GM18499 (cell line): ENCODE measurements at regions not wholly inside any gene's neighbourhood (a gene's known extent, or its start where the extent isn't known, plus 50 kb on each side); places are given as distances from the start of the nearest gene placed in this dataset.
"Not testable (repeated sequence)": the region's sequence is repeated elsewhere in the genome, so short reads cannot be mapped to it uniquely, and the experiment has no call there.

ENCODE experiments used
- ATAC-seq: cut with Tn5 transposase; IDR thresholded peaks from one replicate; pipeline ENCODE4 v1.9.1; 2021; ENCODE audit warnings: moderate number of reproducible peaks; ENCODE audit not compliant: insufficient read depth, unreplicated experiment

DNA sequence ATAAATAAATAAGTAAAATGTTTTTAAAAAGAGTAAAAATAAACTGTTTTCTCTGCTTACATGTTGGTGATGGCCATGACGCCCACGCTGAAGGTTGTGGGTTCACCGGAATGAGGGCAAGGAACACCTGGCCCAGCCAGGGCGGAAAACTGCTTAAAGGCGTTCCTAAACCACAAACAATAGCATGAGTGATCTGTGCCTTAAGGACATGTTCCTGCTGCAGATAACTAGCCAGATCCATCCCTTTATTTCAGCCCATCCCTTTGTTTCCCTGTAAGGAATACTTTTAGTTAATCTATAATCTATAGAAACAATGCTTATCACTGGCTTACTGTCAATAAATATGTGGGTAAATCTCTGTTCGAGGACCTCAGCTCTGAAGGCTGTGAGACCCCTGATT lies 63.3 kb upstream of the CEP78 start:
- ATAC-seq = not testable (repeated sequence)

DNA sequence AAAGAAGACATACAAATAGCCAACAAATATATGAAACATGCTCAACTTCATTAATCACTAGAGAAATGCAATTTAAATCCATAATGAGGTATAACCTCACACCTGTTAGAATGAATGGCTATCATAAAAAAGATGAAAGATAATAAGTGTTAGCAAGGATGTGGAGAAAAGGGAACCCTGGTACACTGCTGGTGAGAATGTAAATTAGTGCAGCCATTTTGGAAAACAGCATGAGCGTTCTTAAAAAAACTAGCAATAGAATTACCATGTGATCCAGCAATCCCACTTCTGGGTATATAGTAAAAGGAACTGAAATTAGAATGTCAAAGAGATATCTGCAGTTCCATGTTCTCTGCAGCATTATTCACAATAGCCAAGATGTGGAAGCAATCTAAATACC lies 64.2 kb upstream of the CEP78 start:
- ATAC-seq = no peak

DNA sequence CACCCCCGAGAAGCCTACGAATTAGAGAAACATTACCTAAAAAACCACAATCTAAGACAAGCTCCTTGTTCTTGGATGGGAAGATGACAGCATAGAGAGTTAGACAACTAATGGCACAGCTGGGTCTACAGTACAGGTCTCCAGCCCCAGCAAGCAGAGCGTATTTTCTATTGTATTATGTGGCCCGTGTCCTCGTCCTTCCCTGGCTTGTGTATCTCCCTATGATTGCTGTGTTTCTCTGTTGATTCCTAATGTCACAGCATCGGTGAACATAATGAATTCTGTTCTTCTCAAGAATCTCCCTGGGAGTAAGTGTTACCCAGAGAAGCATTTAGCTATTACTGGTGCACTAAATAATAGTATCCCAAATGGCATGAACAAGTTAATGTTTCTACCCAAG lies 66.8 kb upstream of the CEP78 start:
- no peak for ATAC-seq

DNA sequence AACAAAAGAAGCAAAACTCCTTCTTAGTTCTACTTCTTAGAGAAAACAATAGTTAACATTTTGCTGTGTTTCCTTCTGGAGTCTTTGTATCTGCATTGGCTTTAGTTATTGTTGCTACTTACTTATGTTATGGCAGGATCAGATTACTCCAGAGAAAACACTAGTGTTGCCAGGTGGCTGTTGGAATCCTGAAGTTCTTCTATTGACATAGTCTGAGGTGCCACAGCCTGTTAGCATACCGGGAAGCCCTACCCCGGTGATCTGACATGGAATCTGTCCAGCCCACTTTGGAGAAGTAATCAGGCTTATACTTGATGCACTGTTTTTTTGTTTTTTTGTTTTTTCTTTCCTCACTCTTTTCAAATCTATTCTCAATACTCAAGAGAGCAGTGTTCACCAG lies 68.5 kb upstream of the CEP78 start:
- ATAC-seq = no peak

DNA sequence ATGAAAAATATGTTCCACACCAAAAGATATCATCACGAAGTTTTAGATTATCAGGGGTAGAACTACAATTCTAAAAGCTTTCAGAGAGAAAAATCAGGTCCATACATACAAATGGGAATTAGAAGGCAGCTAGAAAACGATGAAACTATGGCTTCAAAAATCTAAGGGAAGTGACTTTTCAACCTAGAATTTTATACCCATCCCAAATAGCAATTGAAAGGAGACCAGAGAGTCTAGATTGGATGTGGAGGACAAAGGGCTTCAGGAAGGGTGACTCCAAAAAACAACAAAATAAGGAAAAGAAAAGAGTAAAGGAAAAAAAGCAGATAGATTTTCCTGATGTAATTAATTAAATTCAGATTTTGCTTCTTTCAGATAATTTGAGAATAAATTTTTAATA lies 72.0 kb upstream of the CEP78 start:
- no peak for ATAC-seq

DNA sequence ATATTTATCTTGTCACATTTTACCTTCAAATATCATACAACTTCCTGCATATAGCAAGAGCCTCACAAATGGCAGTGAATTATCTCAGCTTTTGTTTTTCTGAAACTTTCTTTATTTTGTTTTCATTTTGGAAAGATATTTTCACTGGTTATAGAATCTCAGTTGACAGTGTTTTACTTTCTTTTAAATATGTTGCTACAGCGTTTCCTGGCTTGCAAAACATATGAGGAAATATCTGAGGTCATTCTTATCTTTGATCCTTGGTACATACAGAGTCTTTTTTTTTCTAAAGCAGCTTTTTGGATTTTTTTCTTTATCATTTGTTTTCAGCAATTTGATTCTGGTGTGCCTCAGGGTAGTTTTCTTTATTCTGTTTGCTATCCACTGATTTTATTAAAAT lies 77.6 kb upstream of the CEP78 start:
- no peak for ATAC-seq

DNA sequence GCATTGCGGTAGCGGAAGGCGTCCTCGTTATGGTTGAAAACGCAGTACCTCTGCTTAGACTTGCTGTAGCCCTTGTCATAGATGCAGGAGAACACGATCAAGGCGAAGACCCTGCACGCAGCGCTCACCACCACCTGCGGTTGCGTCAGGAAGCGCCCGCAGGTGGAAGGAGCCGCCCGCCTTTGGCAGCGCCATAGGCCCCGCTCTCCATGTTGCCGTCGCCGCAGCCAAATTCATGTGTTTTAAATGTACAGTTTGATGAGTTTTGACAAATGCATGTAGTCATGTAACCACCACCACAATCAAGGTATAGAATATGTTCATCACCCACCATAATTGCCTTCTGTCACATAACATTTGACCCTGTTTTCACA lies 84.9 kb upstream of the CEP78 start:
- ATAC-seq = no peak

DNA sequence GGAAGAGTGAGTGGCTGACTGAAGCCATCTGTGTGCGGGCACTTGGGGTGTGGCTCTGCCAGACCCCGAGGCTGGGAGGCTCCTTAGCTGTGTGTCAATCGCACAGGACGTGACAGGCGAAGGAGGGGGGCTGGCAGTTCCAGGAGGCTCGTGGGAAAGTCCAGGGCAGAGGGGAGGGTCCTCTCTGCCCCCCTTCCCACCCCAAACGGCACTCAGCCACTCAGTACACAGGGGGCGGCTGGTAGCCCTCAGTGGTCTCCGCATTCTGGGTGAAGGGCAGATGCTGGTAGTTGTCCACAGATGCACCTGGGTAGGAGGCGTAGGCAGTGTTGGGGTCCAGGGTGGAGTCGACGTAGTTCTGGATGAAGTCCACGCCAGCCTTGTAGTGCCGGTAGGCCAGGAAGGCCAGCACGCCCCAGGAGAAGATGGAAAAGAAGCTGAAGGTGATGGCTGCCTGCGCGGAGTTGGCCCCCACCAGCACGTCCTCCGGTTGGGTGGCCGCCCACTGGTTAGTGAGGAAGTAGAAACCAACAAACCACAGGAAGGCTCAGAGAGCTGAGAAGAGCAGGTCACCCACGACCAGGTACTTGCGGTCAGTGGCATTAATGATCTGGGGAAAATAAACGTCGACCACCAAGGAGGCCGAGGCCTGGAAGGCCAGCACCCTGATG lies 85.4 kb upstream of the CEP78 start:
- ATAC-seq = no peak

DNA sequence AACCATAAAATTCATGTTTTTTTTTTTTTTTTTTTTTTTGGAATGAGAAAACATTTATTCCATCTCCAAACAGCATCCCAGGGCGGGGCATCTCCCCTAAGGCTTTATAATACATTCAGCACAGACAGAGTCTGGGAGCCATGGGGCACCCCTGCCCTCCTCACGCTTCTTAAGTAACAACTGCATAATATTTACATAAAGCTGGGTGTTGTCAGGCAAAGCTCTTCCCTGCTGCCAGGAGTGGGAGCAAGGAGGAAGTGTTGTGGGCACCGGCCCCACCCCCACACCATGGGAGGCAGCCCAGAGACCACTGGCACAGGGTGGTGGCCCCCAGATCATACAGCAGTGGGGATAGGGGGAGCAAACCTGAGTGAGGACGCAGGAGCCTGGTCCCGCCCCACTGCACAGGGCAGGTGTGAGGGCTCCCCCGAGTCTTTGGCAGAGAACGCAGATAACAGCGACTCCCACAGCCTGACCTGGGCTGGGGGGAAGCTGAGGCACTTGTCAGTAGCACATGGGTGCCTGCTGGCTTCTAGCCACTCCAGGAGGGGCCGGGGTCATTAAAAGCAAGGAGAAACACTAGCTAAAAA lies 86.1 kb upstream of the CEP78 start:
- no peak for ATAC-seq

DNA sequence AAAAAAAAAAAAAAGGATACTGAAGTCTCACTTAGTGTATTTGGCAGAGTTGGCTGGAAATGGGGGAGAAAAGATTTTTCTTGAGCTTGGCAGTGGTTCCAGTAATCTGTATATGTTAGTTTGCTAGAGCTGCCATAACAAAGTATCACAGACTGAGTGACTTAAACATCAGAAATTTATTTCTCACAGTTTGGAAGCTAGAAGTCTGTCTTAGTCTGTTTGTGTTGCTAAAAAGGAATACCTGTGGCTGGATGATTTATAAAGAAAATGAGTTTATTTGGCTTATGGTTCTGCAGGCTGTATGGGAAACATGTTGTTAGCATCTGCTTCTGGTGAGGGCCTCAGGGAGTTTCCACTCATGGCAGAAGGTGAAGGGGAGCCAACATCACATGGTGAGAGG lies 89.6 kb upstream of the CEP78 start:
- ATAC-seq = no peak

DNA sequence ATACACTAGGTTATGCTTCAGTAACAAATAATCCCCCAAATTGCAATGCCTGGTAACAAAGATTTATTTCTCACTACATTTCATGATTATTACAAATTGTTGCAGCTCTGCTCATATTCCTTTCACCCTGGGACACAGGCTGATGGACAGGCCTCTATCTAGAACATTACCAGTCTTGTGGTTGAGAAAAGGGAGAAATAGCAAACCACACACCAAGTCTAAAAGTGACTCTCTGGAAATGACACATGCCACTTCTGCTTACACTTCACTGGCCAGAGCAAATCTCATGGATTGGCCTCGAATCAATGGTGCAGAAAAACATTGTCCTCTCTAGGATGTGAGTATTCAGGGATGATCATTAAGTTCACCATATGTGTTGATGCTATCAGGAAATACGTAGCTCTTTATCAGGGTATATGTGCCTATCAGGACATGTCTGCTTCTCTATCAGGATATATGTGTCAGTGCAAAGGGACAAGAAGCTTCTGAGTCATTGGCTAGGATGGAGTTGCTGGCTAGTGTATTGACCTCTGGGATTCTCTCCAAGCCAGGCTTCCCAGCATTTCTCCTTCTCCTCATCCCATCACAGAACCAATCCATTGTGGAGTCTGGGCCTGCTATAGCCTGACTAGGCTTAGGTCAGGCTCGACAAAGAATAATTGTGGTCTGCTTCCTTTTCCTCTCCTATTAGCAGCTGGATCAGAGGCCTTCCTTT lies 91.1 kb upstream of the CEP78 start:
- no peak for ATAC-seq

DNA sequence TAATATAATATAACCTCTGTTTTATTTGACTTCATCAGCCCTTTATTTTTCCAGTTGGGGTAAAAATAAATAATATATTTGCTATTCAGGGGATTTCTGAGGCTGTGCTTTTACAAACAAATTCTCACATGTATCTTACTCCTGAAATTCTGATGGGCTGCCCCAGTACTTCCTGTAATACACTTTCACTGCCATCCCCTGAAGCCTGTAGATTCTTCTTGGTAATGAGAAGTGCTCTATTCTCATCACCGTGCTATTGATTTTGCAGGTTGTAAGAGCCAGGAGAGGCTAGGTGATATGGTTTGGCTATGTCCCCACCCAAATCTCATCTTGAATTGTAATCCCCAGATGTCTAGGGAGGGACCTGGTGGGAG lies 91.9 kb upstream of the CEP78 start:
- no peak for ATAC-seq

DNA sequence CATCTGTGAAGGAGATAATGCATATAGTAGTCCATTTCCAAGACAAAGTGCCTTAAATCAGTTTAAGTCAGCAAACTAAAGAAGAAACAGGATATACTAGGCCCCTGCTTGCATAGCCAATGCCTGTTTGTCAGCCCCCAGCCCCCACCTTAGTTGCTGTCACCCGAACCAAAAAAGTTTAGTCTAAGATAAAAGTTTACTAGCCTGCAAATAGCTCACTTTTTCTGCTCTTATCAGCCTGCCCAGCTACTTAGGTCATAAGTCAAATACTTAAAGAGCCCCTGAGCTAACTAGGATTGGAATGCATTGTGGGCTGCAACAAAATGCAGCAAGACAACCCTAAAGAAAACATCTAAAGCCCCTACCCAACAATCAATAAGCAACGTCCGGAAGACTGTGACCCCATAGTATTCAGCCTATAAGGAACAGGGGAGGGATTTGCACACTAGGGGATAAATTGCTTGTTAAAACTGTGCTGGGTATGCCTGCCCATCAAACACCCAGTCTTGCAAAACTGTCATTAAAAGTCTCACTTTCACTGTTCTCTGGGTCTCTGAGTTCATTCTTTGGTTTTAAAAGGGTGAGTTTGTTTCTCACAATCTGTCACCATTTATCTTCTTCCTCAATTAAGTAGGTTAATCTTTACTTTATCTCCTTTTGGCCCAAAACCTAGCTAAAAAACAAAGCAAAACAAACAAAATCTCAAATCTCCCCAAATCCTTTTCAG lies 92.4 kb upstream of the CEP78 start:
- no peak for ATAC-seq

DNA sequence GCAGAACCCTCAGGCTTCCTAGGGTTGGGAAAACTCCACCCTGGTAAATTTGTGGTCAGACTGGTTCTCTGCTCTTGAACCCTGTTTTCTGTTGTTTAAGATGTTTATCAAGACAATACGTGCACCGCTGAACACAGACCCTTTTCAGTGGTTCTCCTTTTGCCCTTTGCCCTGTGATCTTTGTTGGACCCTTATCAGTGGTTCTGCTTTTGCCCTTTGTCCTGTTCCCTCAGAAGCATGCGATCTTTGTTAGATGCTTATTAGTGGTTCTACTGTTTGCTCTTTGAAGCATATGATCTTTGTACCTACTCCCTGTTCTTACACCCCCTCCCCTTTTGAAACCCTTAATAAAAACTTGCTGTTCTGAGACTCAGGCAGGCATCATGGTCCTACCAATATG lies 93.6 kb upstream of the CEP78 start:
- ATAC-seq = not testable (repeated sequence)

DNA sequence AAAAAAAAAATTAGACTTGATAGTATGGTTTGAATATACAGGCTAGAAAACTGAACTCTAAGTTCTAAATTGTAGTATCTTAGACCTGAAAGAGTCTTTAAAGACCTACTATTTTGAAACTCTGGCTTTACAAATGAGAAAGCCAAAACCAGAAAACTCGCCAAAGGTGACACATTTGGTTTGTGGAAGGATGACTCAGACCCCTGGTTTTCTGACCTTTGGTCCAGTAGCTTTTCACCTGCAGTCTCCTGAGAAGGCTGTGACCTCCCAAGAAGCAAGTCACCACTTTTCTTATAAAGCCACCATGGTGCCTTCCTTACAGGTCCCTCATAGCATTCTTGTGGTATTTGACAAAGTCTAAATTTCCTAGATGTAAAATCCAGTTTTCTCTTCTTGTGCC lies 102.1 kb upstream of the CEP78 start:
- peak; percentile 56 for ATAC-seq

DNA sequence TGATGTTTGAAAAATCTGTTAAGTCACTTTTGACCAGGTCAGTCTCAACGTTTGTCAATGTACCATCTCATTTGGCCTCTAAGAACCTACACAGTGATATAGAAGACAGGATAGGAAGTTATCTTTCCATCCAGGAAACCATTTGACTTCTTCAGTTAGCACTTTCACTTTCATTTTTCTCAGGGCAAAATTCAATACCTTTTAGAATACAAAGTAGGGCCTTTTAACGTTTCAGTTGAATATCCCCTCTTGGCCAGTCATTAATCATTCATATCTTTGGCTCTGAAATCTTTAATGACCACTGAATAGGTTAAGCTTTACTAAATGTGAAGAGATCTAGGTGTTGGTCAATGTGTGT lies 101.1 kb upstream of the GNAQ start:
- ATAC-seq = no peak

DNA sequence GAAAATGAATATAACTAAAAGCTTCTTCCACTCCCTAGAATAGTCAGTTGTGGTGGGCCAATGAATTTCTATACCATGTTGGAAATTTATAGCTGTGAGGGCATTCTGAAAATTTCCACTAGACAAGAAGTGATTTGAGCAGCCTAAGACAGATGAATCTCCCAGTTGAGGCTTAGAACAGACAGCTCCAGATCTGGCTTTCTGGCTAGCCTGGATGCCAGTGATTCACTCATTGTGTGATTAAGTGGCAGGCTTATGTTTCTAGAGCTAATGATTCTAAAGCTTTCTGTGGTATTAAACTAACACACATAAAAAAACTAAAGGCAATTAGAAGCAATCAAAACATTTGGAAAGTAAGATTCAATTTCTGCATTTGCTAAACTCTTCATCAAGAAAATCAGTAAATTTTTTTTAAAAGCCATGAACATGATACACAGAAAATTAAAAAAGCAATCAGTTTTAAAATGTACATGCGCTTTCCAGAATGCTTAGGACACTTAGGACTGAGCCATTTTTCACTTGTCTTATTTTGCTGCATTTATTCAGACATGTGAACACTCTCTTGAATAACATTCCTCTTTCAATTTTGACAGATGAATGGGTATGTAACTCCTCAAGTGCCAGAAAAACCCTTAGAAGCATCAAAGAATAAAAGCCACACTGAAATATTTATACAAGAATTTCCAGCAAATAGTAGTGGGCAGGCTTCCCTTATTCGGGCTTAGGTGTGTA lies 100.5 kb upstream of the GNAQ start:
- no peak for ATAC-seq

DNA sequence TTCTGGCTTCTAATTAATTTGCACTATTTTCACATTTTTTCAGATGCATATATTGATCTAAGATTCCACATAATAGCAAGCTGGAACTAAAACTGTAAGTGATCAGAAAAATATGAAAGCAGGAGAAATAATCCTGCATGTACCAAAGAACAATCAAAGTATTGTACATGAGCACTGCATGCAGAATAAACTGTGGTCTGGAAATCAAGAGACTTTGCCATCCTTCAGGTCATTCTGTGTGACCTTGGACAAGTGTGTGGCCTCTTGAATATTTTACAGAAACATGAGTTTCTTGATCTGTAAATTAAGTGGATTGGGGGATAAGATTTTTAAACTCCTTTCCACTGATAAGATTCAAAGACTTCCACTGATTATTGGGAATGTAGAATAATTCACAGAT lies 99.2 kb upstream of the GNAQ start:
- ATAC-seq = no peak

DNA sequence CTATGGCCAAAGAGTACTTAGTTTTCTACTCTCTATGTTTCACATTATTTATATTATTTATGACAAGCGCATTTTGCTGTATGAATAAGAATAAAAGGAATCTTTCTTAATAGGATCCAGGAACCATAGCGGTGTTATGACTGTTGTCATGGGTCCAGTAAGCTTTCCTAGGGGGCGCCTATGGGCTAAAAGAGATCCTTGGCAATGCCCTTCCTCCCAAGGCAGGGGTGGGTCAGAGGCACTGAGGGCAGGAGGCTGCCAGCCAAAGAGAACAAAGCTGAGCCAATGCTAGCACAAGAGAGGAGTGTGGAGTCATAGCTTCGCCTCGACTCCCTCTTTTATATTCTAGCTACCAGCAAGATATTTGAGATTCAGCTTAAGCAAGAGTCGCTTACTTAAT lies 98.4 kb upstream of the GNAQ start:
- ATAC-seq = no peak

DNA sequence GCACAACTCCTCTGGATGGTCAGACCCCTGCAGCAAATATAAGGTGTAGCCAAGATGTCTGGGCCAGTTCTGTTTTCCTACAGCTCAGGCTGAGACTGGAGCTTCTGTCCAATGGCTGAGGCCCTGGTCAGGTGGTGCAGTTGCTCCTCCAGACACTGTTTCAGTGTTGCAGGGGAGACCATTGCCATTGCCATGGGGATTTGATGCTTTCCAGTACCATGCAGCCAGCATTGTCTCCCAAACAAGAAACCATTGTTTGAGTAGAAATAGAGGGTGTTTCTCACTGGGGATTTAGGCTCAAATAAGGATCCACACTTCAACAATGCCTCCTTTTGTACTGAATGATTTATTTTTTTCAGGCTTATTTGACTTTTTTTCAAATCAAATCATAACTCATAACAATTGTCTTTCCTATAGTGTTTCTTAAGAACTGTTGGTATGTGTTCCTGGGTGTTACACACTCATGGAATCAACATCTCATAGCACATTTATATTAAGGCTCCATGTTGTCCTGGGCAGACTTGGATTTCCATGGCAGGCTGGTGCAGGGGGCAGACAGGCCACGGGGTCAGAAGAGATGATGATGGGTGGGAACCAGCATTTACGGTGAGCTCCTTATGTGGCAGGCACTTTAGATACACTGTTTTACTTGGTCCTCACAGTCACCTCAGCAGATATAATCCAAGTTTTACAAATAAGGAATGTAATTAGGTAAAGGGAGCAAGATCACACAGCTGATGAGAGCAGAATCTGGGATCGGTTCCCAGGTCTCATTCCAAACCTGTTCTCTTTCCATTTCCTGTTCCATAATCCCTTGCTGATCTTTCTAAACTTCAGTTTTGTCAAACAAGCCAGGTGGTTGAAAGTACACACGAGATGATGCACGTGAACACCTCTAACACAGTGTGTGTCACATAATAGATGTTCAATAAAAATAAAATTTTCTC lies 95.9 kb upstream of the GNAQ start:
- ATAC-seq = no peak
